ENCODE measurements at regions not wholly inside any gene's neighbourhood (a gene's known extent, or its start where the extent isn't known, plus 50 kb on each side); places are given as distances from the start of the nearest gene placed in this dataset.

GRCh38 chr7:67608806-67609205 lies 612.2 kb downstream of the TYW1 start (continued):
- TF ChIP-seq ZNF660 (tag by site-specific recombination; IDR thresholded peaks at IDR 0.05) (no peak), GLI4 (tag by site-specific recombination; IDR thresholded peaks at IDR 0.05) (no peak), PRDM10 (tag by site-specific recombination; IDR thresholded peaks at IDR 0.05) (no peak), ZNF747 (tag by site-specific recombination; IDR thresholded peaks at IDR 0.05) (no peak)

GRCh38 chr7:67610897-67611296 lies 614.3 kb downstream of the TYW1 start:
- no peak overlapping the region for H3K4me3 ChIP-seq (ENCODE audit: low read depth, low read length)
- no peaks in the 10 kb centered on the region for H3K4me1 ChIP-seq (ENCODE audit: control insufficient read depth, insufficient read depth, low read length)
- ChIA-PET POLR2A (no interaction called here), CTCF (interaction anchor here (1.1 kb wide), 1 partner anchor 14 kb away, joined by 3 read pairs; no protein-coding TSS in a partner anchor)
- no peaks in the 10 kb centered on the region for H3K36me3 ChIP-seq (ENCODE audit: control insufficient read depth in 2 of 2, insufficient read depth in 1 of 2, low read length in 2 of 2)
- no peak overlapping the region for H3K27ac ChIP-seq (ENCODE audit: extremely low read depth, low read depth, low read length)
- TF ChIP-seq MYNN (tag by site-specific recombination; IDR thresholded peaks at IDR 0.05; ENCODE audit: borderline replicate concordance) (no peak), ZBTB11 (tag by site-specific recombination; conservative IDR thresholded peaks at IDR 0.05; ENCODE audit: low read depth) (no peak), ZNF292 (tag by site-specific recombination; IDR thresholded peaks at IDR 0.05; ENCODE audit: borderline replicate concordance, low read depth) (no peak), ZNF514 (tag by site-specific recombination; IDR thresholded peaks at IDR 0.05) (no peak), GLIS2 (tag by site-specific recombination; IDR thresholded peaks at IDR 0.05) (no peak), ZNF202 (tag by site-specific recombination; IDR thresholded peaks at IDR 0.05; ENCODE audit: borderline replicate concordance) (no peak), ZNF544 (tag by site-specific recombination; IDR thresholded peaks at IDR 0.05) (no peak), ZNF629 (tag by site-specific recombination; IDR thresholded peaks at IDR 0.05) (no peak), ZNF311 (tag by site-specific recombination; IDR thresholded peaks at IDR 0.05; ENCODE audit: borderline replicate concordance) (no peak), SCRT1 (tag by site-specific recombination; IDR thresholded peaks at IDR 0.05; ENCODE audit: borderline replicate concordance) (no peak)
- H3K9me3 ChIP-seq (ENCODE audit: control insufficient read depth, insufficient read depth, low read depth, low read length) = no peaks in the 10 kb centered on the region

- CTCF ChIA-PET = no interaction called here
- POLR2A ChIA-PET = no interaction called here
- TF ChIP-seq ZNF362 (tag by site-specific recombination; IDR thresholded peaks at IDR 0.05) (no peak), ZNF521 (tag by site-specific recombination; IDR thresholded peaks at IDR 0.05) (no peak), ZNF561 (tag by site-specific recombination; IDR thresholded peaks at IDR 0.05; ENCODE audit: borderline replicate concordance) (no peak), ZNF280C (tag by site-specific recombination; IDR thresholded peaks at IDR 0.05) (no peak), ZNF621 (tag by site-specific recombination; IDR thresholded peaks at IDR 0.05) (no peak), ZNF394 (tag by site-specific recombination; IDR thresholded peaks at IDR 0.05; ENCODE audit: borderline replicate concordance) (no peak), ZNF548 (tag by site-specific recombination; IDR thresholded peaks at IDR 0.05) (no peak), ZNF175 (tag by site-specific recombination; IDR thresholded peaks at IDR 0.05) (no peak), ZNF366 (tag by site-specific recombination; conservative IDR thresholded peaks at IDR 0.05) (no peak), ZNF76 (tag by site-specific recombination; IDR thresholded peaks at IDR 0.05; ENCODE audit: borderline replicate concordance, low read depth) (no peak)
Observed at GRCh38 chr7:67614843-67615242, 618.2 kb downstream of the TYW1 start.

More at GRCh38 chr7:67614843-67615242, 618.2 kb downstream of the TYW1 start:
- no peaks in the 10 kb centered on the region for H3K9me3 ChIP-seq (ENCODE audit: control insufficient read depth, insufficient read depth, low read depth, low read length)
- H3K36me3 ChIP-seq (ENCODE audit: control insufficient read depth in 2 of 2, insufficient read depth in 1 of 2, low read length in 2 of 2) = no peaks in the 10 kb centered on the region
- no peak overlapping the region for H3K4me3 ChIP-seq (ENCODE audit: low read depth, low read length)
- H3K4me1 ChIP-seq (ENCODE audit: control insufficient read depth, insufficient read depth, low read length) = no peaks in the 10 kb centered on the region
- no peak overlapping the region for H3K27ac ChIP-seq (ENCODE audit: extremely low read depth, low read depth, low read length)

All from HEK293 (cell line).